ENCODE measurements at regions not wholly inside any gene's neighbourhood (a gene's known extent, or its start where the extent isn't known, plus 50 kb on each side); places are given as distances from the start of the nearest gene placed in this dataset.

GRCh38 chr17:22490399-22490798 is 798.1 kb downstream of the KCNJ18 start:
- TF ChIP-seq POLR2A (IDR thresholded peaks at IDR 0.05), result no peak
- TF ChIP-seq, protein P1, sequence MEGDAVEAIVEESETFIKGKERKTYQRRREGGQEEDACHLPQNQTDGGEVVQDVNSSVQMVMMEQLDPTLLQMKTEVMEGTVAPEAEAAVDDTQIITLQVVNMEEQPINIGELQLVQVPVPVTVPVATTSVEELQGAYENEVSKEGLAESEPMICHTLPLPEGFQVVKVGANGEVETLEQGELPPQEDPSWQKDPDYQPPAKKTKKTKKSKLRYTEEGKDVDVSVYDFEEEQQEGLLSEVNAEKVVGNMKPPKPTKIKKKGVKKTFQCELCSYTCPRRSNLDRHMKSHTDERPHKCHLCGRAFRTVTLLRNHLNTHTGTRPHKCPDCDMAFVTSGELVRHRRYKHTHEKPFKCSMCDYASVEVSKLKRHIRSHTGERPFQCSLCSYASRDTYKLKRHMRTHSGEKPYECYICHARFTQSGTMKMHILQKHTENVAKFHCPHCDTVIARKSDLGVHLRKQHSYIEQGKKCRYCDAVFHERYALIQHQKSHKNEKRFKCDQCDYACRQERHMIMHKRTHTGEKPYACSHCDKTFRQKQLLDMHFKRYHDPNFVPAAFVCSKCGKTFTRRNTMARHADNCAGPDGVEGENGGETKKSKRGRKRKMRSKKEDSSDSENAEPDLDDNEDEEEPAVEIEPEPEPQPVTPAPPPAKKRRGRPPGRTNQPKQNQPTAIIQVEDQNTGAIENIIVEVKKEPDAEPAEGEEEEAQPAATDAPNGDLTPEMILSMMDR (IDR thresholded peaks at IDR 0.05), result no peak
